HG02852 (cell line): ENCODE measurements at regions not wholly inside any gene's neighbourhood (a gene's known extent, or its start where the extent isn't known, plus 50 kb on each side); places are given as distances from the start of the nearest gene placed in this dataset.

Experiments
- ATAC-seq: cut with Tn5 transposase; IDR thresholded peaks from one replicate; pipeline ENCODE4 v1.9.1; 2021; ENCODE audit warnings: mild to moderate bottlenecking, moderate library complexity; ENCODE audit not compliant: unreplicated experiment

DNA sequence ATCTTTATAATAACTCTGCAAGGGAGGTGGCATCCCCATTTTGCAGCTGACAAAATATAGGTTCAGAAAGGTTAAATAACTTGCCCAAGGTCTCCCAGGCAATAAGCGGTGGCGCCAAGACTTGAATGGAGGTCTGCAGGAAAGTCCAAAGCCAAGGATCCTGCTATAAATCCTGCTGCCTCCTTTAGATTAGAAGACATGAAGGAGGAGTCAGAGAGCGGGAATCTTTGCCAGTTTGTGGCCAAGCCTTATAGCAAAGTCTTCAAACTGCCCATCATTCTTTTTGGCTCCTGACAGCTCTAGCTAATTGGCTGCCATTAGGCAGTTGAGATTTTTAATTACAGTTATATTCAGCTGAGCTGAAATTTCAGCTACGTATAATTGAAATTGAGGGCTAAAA lies 114.3 kb downstream of the C1D start:
- ATAC-seq: no peak

DNA sequence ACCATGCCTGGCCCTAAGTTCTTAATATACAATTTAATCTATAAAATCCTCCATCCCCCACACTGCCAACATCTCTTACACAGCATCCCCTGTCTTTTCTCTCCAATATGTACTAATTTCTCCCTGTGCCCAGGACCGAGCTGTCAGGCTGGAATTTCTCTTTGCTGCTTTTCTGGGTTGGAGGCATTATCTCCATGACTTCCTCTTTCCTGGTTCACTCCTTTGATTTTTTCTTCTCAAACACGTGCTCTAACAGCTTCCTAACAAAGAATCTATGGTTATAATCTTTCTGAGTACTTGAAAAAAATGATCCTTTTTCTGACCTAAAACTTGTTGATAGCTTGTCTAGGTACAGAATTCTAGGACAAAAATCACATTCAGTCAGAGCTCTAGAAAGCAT lies 112.8 kb downstream of the C1D start:
- no peak for ATAC-seq

DNA sequence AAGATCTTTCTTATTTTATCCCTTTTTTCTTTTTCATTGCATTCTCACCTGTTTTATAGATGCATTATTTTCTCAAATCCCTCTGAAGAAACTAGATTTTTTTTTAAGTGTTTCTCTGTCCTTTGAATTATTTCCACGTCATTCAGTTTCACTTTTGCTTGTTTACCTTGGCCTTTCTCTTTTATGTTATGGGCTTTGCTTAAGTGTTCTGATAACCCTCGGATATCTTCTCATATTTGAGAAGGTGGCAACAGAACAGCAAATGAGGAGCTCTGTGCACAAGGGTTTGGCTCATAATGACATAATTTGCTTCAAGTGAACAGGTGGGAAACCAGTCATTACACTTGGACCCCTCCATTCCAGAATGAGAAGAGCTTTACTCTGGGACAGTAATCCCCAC lies 111.9 kb downstream of the C1D start:
- ATAC-seq: no peak

DNA sequence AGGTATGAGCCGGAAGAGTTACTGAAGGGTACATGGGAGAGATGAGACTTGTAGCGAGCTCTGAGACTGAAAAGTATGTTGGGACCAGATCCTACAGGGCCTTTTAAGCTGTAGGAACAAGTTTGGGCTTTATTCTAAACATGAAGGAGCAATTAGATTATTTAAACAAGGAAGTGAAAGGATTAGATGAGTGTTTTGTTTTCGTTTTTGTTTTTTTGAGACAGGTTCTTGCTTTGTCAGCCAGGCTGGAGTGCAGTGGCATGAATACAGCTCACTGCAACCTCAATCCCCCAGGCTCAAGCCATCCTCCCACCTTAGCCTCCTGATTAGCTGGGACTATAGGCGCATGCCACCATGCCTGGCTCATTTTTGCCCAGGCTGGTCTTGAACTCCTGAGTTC lies 110.7 kb downstream of the C1D start:
- peak; percentile 69 for ATAC-seq

DNA sequence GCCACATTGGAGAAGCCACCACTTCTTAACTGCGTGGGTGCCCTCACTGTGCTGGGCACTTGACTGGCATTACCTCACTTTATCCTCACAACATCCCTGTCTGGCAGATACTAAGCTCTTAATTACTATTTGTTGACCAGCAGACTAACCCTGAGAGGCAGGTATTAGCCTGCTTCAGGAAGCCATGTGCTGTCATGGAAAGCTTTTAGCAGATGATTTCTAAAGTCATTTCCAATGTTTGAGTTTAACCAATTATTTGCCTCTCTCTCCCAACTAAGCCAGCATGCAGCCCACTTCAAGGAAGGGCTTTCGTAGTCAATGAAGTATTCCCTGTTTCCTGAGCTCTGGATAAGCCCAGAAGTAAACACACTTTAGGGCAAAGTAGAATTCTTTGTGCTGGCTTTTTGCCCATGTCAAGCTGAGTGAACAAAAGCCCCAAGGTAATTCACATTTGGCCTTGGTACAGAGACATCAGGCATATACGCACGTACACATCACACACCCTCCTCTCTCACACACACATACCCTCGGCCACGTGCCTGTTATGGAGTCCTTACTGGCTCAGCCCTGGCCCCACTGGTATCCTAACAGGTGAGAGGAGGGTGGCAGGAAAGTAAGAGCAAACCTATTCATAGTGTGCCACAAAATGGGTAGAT lies 108.6 kb downstream of the C1D start:
- ATAC-seq: no peak

DNA sequence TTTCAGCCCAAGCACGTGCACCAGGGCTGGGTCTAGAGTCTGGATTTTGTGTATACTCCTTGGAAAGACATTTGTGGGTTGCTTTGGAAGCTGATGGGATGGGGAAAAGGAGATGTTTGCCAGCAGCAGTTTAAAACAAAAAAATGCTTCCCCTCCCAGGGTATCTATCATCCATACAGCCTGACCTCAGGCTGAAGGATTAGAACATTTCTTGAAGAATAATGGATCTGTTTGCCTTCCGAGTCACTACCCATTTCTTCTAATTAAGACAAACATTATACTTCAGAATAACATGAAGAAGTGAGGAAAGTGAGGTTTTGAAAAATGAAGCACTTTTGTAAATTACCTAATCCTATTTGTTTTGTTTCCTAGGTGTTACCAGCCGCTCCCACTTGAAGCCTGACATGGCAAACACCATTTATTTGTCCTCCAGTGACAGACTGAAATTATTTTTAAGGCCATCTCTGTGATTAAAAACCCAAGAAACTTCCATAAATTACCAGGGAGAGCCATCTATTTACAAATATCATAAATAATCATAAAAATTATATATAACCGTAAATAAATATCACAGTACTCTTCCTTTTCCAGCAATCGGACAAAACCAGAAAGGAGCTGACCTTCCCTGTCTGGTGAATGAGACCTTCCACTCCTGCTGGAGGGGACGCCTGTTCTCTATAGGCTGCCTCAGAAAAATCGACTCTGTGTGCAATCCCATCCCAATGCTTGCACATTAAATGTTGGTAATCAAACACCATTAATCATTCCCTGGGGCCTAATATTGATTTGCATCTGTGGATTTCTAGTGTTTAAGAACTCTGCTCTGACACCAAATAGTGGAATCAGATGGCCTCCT lies 106.8 kb downstream of the C1D start:
- no peak for ATAC-seq

DNA sequence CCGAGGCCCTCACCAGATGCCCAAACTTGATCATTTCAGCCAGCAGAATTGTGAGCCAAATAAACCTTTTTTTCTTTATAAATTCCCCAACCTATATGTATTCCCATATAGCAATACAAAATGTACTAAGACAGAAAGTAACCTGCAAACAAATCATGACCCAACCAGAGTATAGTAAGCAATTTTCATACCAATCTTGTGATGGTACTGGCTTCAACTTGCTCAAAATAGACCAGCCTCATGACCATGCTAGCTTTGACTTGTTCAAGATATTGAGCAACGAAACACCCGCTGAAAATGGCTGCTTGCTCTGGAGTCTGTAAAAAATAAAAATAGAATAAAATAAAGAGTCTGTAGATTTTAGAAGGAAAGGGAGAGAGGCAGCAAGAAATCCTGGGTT lies 97.6 kb downstream of the C1D start:
- ATAC-seq: no peak

DNA sequence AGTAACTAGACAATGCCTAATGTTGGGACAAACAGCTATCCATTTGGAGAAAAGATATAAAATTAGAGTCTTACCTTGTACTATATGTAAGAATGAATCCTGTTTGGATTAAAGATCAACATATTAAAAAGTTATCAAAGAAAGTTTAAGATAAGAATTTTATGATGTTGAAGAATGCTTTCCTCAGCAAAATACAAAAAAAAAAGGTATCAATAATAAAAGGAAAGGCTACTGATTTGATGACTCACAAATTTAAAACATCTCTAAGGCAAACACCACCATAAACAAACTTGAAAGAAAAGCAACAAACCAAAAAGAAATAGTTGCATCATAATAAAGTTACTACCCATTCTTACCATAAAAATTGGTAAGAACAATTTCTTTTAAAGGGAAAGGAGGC lies 92.7 kb downstream of the C1D start:
- ATAC-seq: no peak

DNA sequence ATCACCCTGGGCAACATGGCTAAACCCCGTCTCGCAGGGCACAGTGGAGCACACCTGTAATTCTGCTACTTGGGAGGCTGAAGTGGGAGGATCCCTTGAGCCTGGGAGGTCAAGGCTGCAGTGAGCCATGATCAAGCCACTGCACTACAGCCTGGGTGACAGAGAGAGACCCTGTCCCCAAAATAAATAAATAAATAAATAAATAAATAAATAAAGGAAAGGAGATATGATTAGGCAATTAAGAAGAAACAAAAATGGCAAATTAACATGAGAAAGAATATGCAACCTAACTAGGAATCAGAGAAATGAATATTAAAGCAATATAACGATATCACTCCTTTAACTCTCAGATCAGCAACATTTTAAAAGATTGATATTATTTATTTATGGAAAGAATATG lies 92.3 kb downstream of the C1D start:
- no peak for ATAC-seq

DNA sequence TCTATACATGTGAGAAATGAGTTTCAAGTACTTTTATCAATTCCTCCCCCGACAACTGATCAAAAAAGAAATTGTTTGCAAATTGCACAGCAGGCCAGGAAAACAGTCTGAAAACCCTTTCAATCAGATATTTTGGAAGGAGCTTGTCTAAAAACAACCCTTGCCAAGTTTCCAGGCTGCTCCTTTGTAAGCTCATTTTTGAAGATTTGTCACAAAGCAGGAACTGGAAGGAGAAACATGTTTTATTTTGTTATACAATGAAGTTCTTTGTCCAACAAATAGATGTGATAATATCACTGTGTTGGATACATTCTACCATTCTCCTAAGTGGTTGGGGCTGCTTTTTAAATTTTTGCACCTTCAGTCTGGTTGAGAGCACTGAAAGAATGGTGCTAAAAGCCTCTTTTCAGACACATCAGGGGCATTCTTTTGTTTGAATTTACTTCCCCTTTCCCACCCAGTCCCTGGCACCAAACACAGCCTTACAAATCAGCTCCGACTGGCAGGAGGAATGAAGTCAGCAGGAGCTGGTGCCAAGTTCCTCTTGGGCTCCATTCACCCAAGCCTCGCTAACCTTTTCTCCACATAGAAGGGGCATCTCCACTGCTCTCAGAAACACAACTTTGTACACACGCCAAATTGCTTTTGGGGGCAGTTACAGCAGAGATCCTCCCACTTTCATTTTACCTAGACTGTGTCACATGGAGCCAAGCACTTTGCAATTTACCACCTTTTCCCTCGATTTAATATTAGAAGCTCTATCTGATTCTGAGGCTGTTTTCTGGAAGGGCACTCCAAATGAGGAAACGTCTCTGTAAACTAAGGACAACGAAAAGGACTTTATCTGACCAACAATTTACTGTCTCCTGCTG lies 88.0 kb downstream of the C1D start:
- ATAC-seq: no peak

DNA sequence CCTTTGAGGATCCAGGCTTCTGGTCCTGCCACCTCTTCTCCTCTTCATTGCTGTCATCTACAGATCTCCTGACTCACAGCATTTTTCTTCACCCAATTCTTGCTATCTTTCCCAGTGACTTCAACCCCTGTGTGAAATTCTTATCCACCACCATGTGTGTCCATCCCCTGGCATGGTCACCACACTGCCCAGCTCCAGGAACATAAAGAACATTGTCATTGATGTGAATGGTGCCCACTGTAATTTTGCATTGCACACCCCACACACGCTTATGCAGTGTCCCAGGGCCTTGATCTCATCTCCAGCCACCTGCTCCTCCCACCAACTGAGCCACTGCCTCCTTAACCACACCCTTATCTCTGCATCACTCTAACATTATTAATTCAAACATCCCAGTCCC lies 85.3 kb downstream of the C1D start:
- ATAC-seq: no peak

DNA sequence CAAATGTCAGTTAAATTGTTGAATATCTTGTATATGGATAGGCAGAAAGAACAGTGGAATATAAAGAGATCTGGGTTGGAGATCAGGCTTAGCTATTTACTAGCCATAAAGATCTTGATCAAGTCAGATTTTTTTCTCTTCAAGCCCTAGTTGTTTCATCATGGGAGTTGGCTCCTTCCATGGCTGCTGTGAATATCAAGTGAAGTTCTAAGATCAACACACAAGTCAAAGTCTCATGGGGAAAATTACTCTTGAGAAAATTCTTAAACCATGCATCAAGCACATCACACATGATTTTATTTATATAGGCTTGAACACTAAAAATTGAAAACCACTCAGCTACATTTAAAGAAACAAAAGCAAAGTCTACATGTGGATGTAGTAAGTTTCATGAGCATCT lies 79.8 kb downstream of the C1D start:
- no peak for ATAC-seq

DNA sequence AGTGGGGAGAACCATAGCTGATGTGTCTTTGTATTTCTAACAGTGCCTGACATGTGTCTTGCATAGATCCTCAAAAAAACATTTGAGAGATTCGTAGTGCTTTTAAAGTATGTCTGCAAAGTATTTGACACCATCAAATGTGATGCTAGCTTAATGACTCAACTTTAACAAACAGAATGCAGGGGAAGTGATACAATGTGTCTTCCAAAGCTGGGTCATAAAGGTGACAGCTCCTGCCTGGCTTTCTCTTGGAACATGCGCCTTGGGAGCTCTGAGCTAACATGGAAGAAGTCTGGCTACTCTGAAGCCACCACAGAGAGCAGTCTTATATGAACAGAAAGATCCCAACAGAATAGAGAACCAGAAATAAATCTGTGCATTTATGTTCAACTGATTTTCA lies 78.2 kb downstream of the C1D start:
- no peak for ATAC-seq

DNA sequence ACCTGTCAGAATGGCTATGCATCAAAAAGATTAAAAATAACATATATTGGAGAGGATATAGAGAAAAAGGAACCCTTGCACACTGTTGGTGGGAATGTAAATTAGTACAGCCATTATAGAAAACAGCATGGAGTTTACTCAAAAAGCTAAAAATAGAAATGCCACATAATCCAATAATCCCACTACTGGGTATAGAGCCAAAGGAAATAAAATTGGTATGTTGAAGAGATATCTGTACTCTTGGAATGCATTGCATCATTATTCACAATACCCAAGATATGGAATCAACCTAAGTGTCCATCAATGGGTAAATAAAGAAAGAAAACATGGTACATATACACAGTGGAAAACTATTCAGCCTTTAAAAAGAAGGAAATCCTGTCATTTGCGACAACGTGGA lies 77.2 kb downstream of the C1D start:
- ATAC-seq: no peak

DNA sequence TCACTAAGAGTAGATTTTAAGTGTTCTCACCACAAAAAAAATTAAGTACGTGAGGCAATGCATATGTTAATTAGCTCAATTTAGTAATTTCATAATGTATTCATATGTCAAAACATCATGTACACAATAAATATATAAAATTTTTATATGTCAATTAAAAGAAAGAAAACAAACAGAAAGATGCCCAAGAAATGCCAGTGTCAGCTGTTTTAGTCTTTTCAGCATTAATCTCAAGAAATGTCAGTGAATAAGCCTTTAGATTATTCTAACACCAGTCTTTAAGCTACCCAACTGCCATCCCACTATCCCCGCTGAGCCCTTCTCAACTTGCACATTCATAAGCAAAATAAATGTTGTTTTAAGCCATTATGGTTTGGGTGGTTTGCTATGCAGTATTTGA lies 76.5 kb downstream of the C1D start:
- ATAC-seq: no peak
